ENCODE measurements at regions not wholly inside any gene's neighbourhood (a gene's known extent, or its start where the extent isn't known, plus 50 kb on each side); places are given as distances from the start of the nearest gene placed in this dataset.
"Not testable (repeated sequence)": the region's sequence is repeated elsewhere in the genome, so short reads cannot be mapped to it uniquely, and the experiment has no call there.

GRCh38 chr5:167415779-167416746, 875.4 kb upstream of the WWC1 start:
- in situ Hi-C loops (cut with HindIII; ENCODE audit: low sequenced_read_pairs) = no loop called here

GRCh38 chr5:167417662-167418061, 873.8 kb upstream of the WWC1 start:
- in situ Hi-C loops (cut with HindIII; ENCODE audit: low sequenced_read_pairs) = no loop called here

- in situ Hi-C loops (cut with HindIII; ENCODE audit: low sequenced_read_pairs) = no loop called here
Observed at GRCh38 chr5:167425161-167425560, 866.3 kb upstream of the WWC1 start.

- in situ Hi-C loops (cut with HindIII; ENCODE audit: low sequenced_read_pairs) = no loop called here
Observed at GRCh38 chr5:167426501-167426900, 864.9 kb upstream of the WWC1 start.

- in situ Hi-C loops (cut with HindIII; ENCODE audit: low sequenced_read_pairs) = not testable (repeated sequence)
Observed at GRCh38 chr5:167427641-167428040, 863.8 kb upstream of the WWC1 start.

- in situ Hi-C loops (cut with HindIII; ENCODE audit: low sequenced_read_pairs) = no loop called here
Observed at GRCh38 chr5:167440846-167441245, 850.6 kb upstream of the WWC1 start.

GRCh38 chr5:167442922-167443321, 848.5 kb upstream of the WWC1 start:
- in situ Hi-C loops (cut with HindIII; ENCODE audit: low sequenced_read_pairs) = no loop called here

- in situ Hi-C loops (cut with HindIII; ENCODE audit: low sequenced_read_pairs) = no loop called here
Observed at GRCh38 chr5:167447466-167448375, 843.7 kb upstream of the WWC1 start.

GRCh38 chr5:167448376-167448775, 843.1 kb upstream of the WWC1 start:
- in situ Hi-C loops (cut with HindIII; ENCODE audit: low sequenced_read_pairs) = no loop called here

GRCh38 chr5:167451076-167451475, 840.4 kb upstream of the WWC1 start:
- in situ Hi-C loops (cut with HindIII; ENCODE audit: low sequenced_read_pairs) = no loop called here

GRCh38 chr5:167452136-167452535, 839.3 kb upstream of the WWC1 start:
- in situ Hi-C loops (cut with HindIII; ENCODE audit: low sequenced_read_pairs) = no loop called here

GRCh38 chr5:167453246-167454030, 838.0 kb upstream of the WWC1 start:
- in situ Hi-C loops (cut with HindIII; ENCODE audit: low sequenced_read_pairs) = no loop called here

- in situ Hi-C loops (cut with HindIII; ENCODE audit: low sequenced_read_pairs) = no loop called here
Observed at GRCh38 chr5:167458412-167458811, 833.0 kb upstream of the WWC1 start.

GRCh38 chr5:167460449-167461020, 830.9 kb upstream of the WWC1 start:
- in situ Hi-C loops (cut with HindIII; ENCODE audit: low sequenced_read_pairs) = no loop called here

- in situ Hi-C loops (cut with HindIII; ENCODE audit: low sequenced_read_pairs) = no loop called here
Observed at GRCh38 chr5:167463939-167464338, 827.5 kb upstream of the WWC1 start.

- in situ Hi-C loops (cut with HindIII; ENCODE audit: low sequenced_read_pairs) = no loop called here
Observed at GRCh38 chr5:167466992-167467391, 824.5 kb upstream of the WWC1 start.

- in situ Hi-C loops (cut with HindIII; ENCODE audit: low sequenced_read_pairs) = no loop called here
Observed at GRCh38 chr5:167472566-167473108, 818.8 kb upstream of the WWC1 start.

GRCh38 chr5:167478188-167478587, 813.3 kb upstream of the WWC1 start:
- in situ Hi-C loops (cut with HindIII; ENCODE audit: low sequenced_read_pairs) = no loop called here

GRCh38 chr5:167479779-167480178, 811.7 kb upstream of the WWC1 start:
- in situ Hi-C loops (cut with HindIII; ENCODE audit: low sequenced_read_pairs) = no loop called here

GRCh38 chr5:167481345-167481744, 810.1 kb upstream of the WWC1 start:
- in situ Hi-C loops (cut with HindIII; ENCODE audit: low sequenced_read_pairs) = no loop called here
